A549 (cell line): ENCODE measurements at regions not wholly inside any gene's neighbourhood (a gene's known extent, or its start where the extent isn't known, plus 50 kb on each side); places are given as distances from the start of the nearest gene placed in this dataset.

Source experiments
- ATAC-seq, 2 experiments: fragments of 200-7000 bp in 1 of 2; fragments of >200 bp in 1 of 2; cut with Nextera tagmentation in 1 of 2; cut with Tn5 transposase in 1 of 2; 3 replicates each; pipeline versions ENCODE4 v1.8.0 to v1.9.1; 2018 to 2020; ENCODE audit warnings: mild to moderate bottlenecking in 1 of 2, moderate library complexity in 1 of 2
- CTCF ChIA-PET: fragments of 300-600 bp; sonication (Branson Sonifier 250); formaldehyde crosslinking; extraction: SDS; loops from one replicate; lab custom pipeline; 2021; ENCODE audit warnings: antibody characterized with exemption, inconsistent platforms; lab: Yijun Ruan, JAX
- POLR2A ChIA-PET: fragments of 350-600 bp; formaldehyde crosslinking; extraction: SDS; loops from one replicate; lab custom pipeline; 2021; ENCODE audit warnings: antibody characterized with exemption, inconsistent platforms; lab: Yijun Ruan, JAX
- DNase-seq, 2 experiments: peaks; one replicate each; pipeline versions ENCODE4 v3.0.0 to v3.0.0-alpha.2; 2011 to 2016; ENCODE audit warnings: low read depth in 1 of 2, low spot score in 1 of 2
- FAIRE-seq: peaks from 2 replicates; lab custom pipeline; 2011; peaks lifted over from hg19 to GRCh38; lab: Jason Lieb, UNC
- H3K27ac ChIP-seq, 2 experiments: fragments of >200 bp; sonication (Bioruptor Twin); formaldehyde crosslinking; 3 replicates each; pipeline ENCODE4 v1.5.1; 2016 to 2017
- H3K4me1 ChIP-seq: fragments of >200 bp; sonication (Bioruptor Twin); formaldehyde crosslinking; 3 replicates; pipeline ENCODE4 v1.6.1; 2016
- H3K4me2 ChIP-seq: fragments of >200 bp; sonication (Bioruptor Twin); formaldehyde crosslinking; 3 replicates; pipeline ENCODE4 v1.6.1; 2016
- H3K4me3 ChIP-seq: fragments of >200 bp; sonication (Bioruptor Twin); formaldehyde crosslinking; 3 replicates; pipeline ENCODE4 v1.5.1; 2016
- H3K9me3 ChIP-seq: fragments of >200 bp; sonication (Bioruptor Twin); formaldehyde crosslinking; 3 replicates; pipeline ENCODE4 v1.6.1; 2016
- BCL3 ChIP-seq: fragments of >200 bp; sonication (Bioruptor Twin); formaldehyde crosslinking; IDR thresholded peaks from 3 replicates; pipeline ENCODE4 v1.6.1; 2016
- CBX8 ChIP-seq: fragments of 200-600 bp; sonication (generic); IDR thresholded peaks from 2 replicates; pipeline ENCODE4 v1.6.1; 2016
- CHD2 ChIP-seq: fragments of 150-350 bp; IDR thresholded peaks from 2 replicates; pipeline ENCODE4 v1.6.1; 2014; ENCODE audit warnings: low read length; ENCODE audit not compliant: partially characterized antibody
- CHD4 ChIP-seq: fragments of 200-600 bp; sonication (generic); IDR thresholded peaks from 2 replicates; pipeline ENCODE4 v1.6.1; 2016; ENCODE audit warnings: antibody characterized with exemption, mild to moderate bottlenecking, borderline replicate concordance
- EHF ChIP-seq: fragments of 250-450 bp; sonication (Bioruptor Pico); IDR thresholded peaks from 2 replicates; pipeline ENCODE4 v1.5.0; 2020; ENCODE audit warnings: mild to moderate bottlenecking
- FOSL2 ChIP-seq, 2 experiments: fragments of 450-650 bp in 1 of 2; fragments of >200 bp in 1 of 2; sonication (Bioruptor Twin) in 1 of 2; formaldehyde crosslinking; IDR thresholded peaks; 2 replicates each; pipeline versions ENCODE4 v1.5.0 to v1.6.1; 2016 to 2020; ENCODE audit warnings: mild to moderate bottlenecking in 1 of 2, moderate library complexity in 1 of 2
- FOXS1 ChIP-seq: fragments of 250-450 bp; sonication (Bioruptor Pico); IDR thresholded peaks from 2 replicates; pipeline ENCODE4 v1.5.0; 2020; ENCODE audit warnings: mild to moderate bottlenecking, moderate library complexity
- HES2 ChIP-seq: fragments of >200 bp; sonication (Bioruptor Twin); formaldehyde crosslinking; IDR thresholded peaks from 2 replicates; pipeline ENCODE4 v1.6.1; 2016
- HMGXB4 ChIP-seq: fragments of 250-450 bp; sonication (Bioruptor Pico); IDR thresholded peaks from 2 replicates; pipeline ENCODE4 v1.5.0; 2021; ENCODE audit warnings: mild to moderate bottlenecking, moderate library complexity, borderline replicate concordance
- JUN ChIP-seq, 2 experiments: fragments of >200 bp; sonication (Bioruptor Twin); formaldehyde crosslinking; IDR thresholded peaks; 2 replicates in 1 of 2; 3 replicates in 1 of 2; pipeline ENCODE4 v1.6.1; 2016 to 2017
- MAFK ChIP-seq: fragments of 450-650 bp; IDR thresholded peaks from 2 replicates; pipeline ENCODE4 v1.6.1; 2014; ENCODE audit not compliant: partially characterized antibody
- NFE2L2 ChIP-seq: fragments of 150-350 bp; conservative IDR thresholded peaks from 2 replicates; pipeline ENCODE4 v1.6.1; 2014; ENCODE audit warnings: low read length
- NR3C1 ChIP-seq: fragments of >200 bp; sonication (Bioruptor Twin); formaldehyde crosslinking; IDR thresholded peaks from 3 replicates; pipeline ENCODE4 v1.6.1; 2017
- PBX3 ChIP-seq: IDR thresholded peaks from 2 replicates; pipeline ENCODE4 v1.6.1; 2012
- PHF8 ChIP-seq: fragments of 200-600 bp; sonication (generic); IDR thresholded peaks from 2 replicates; pipeline ENCODE4 v1.6.1; 2016; ENCODE audit warnings: low read depth, mild to moderate bottlenecking, antibody characterized with exemption, moderate library complexity, borderline replicate concordance
- RAD21 ChIP-seq, 2 experiments: fragments of >200 bp in 1 of 2; sonication (Bioruptor Twin) in 1 of 2; formaldehyde crosslinking in 1 of 2; IDR thresholded peaks in 1 of 2; conservative IDR thresholded peaks in 1 of 2; 2 replicates in 1 of 2; 3 replicates in 1 of 2; pipeline ENCODE4 v1.6.1; 2012 to 2018; ENCODE audit warnings: inconsistent platforms in 1 of 2
- RCOR1 ChIP-seq: fragments of 150-350 bp; IDR thresholded peaks from 2 replicates; pipeline ENCODE4 v1.6.1; 2014; ENCODE audit warnings: antibody characterized with exemption, low read length, low read depth
- REST ChIP-seq: fragments of 200-600 bp; sonication (generic); IDR thresholded peaks from 2 replicates; pipeline ENCODE4 v1.6.1; 2016; ENCODE audit warnings: antibody characterized with exemption, mild to moderate bottlenecking, moderate library complexity
- RNF2 ChIP-seq: fragments of 200-600 bp; sonication (generic); IDR thresholded peaks from 2 replicates; pipeline ENCODE4 v1.6.1; 2016; ENCODE audit warnings: low read depth, mild to moderate bottlenecking, antibody characterized with exemption, moderate library complexity, borderline replicate concordance
- TFCP2L1 ChIP-seq: fragments of 250-450 bp; sonication (Bioruptor Pico); IDR thresholded peaks from 2 replicates; pipeline ENCODE4 v1.5.0; 2021; ENCODE audit warnings: mild to moderate bottlenecking
- TP53 ChIP-seq: fragments of 250-450 bp; sonication (Bioruptor Pico); IDR thresholded peaks from 2 replicates; pipeline ENCODE4 v1.5.0; 2021; ENCODE audit warnings: mild to moderate bottlenecking, moderate library complexity
- ZSCAN20 ChIP-seq: fragments of 250-450 bp; sonication (Bioruptor Pico); IDR thresholded peaks from 2 replicates; pipeline ENCODE4 v1.8.0; 2022; ENCODE audit warnings: mild to moderate bottlenecking, moderate library complexity
- WGBS: methylation state at CpG from one replicate; pipeline ENCODE4 v1.1.6; 2017; ENCODE audit errors: missing lambda C conversion rate; 5-methylcytosine and 5-hydroxymethylcytosine counted together

GRCh38 chr17:77837917-77838316 is 120.6 kb upstream of the TNRC6C start:
- H3K4me2 ChIP-seq: no peak overlapping the region
- WGBS: 73% methylated on average over 7 of the region's 9 CpGs
- no peak for FAIRE-seq

GRCh38 chr17:77838748-77839697 is 119.5 kb upstream of the TNRC6C start:
- ChIA-PET CTCF (no interaction called here), POLR2A (no interaction called here)
- Histone ChIP-seq H3K27ac (no peak overlapping the region), H3K4me2 (no peak overlapping the region), H3K4me1 (peaks cover 34% of the 10 kb centered on the region), H3K4me3 (no peak overlapping the region), H3K9me3 (no peaks in the 10 kb centered on the region)
- peak; percentile 55 for TF ChIP-seq MAFK
- no peak for TF ChIP-seq RCOR1
- ATAC-seq: no peak
- DNase-seq: no peak
- no peak for FAIRE-seq
- WGBS: 84% methylated on average over 23 of the region's 23 CpGs

More at GRCh38 chr17:77837917-77838316, 120.6 kb upstream of the TNRC6C start:
- no peak overlapping the region for H3K4me3 ChIP-seq
- ChIA-PET POLR2A (interaction anchor here (2.1 kb wide), 1 partner anchor 120 kb away, joined by 11 read pairs; the partner anchor contains the start of gene TNRC6C), CTCF (no interaction called here)
- H3K4me1 ChIP-seq: peaks cover 35% of the 10 kb centered on the region
- DNase-seq: no peak
- no peak for ATAC-seq
- no peak overlapping the region for H3K27ac ChIP-seq
- TF ChIP-seq NR3C1: no peak
- TF ChIP-seq TFCP2L1 (CRISPR knock-in tag): no peak
- no peak for TF ChIP-seq EHF (CRISPR knock-in tag)
- no peak for TF ChIP-seq TP53
- TF ChIP-seq PBX3: no peak
- no peak for TF ChIP-seq CBX8
- TF ChIP-seq HMGXB4 (CRISPR knock-in tag): no peak
- TF ChIP-seq BCL3: no peak
- no peak for TF ChIP-seq FOSL2 (IDR thresholded peaks at IDR 0.05)
- no peak for TF ChIP-seq FOSL2 (CRISPR knock-in tag; IDR thresholded peaks at IDR 0.05)
- TF ChIP-seq, all 56 proteins: peak for 0
- no peaks in the 10 kb centered on the region for H3K9me3 ChIP-seq

GRCh38 chr17:77839698-77840512 is 118.6 kb upstream of the TNRC6C start:
- FAIRE-seq: peak; percentile 28
- H3K27ac ChIP-seq: no peak overlapping the region
- no peaks in the 10 kb centered on the region for H3K9me3 ChIP-seq
- POLR2A ChIA-PET: no interaction called here
- no peak for ATAC-seq
- no peak for DNase-seq
- no peak overlapping the region for H3K4me2 ChIP-seq
- H3K4me3 ChIP-seq: no peak overlapping the region
- H3K4me1 ChIP-seq: peaks cover 25% of the 10 kb centered on the region
- 73% methylated on average over 16 of the region's 16 CpGs for WGBS
- CTCF ChIA-PET: interaction anchor here (2.1 kb wide), 1 partner anchor 297 kb away, joined by 8 read pairs; no protein-coding TSS in a partner anchor
- no peak for TF ChIP-seq TP53
- TF ChIP-seq HES2: no peak
- TF ChIP-seq CHD2: no peak
- no peak for TF ChIP-seq NFE2L2
- no peak for TF ChIP-seq FOXS1 (CRISPR knock-in tag)
- no peak for TF ChIP-seq CHD4
- TF ChIP-seq RAD21 (conservative IDR thresholded peaks at IDR 0.05 in 1 of 2, IDR thresholded peaks at IDR 0.05 in 1 of 2): no peak
- no peak for TF ChIP-seq RNF2
- no peak for TF ChIP-seq PHF8
- no peak for TF ChIP-seq ZSCAN20
- TF ChIP-seq REST: no peak
- no peak for TF ChIP-seq CBX8
- no peak for TF ChIP-seq JUN (IDR thresholded peaks at IDR 0.05)
